OCI-LY7 (cell line): ENCODE measurements at regions not wholly inside any gene's neighbourhood (a gene's known extent, or its start where the extent isn't known, plus 50 kb on each side); places are given as distances from the start of the nearest gene placed in this dataset.

Experiments
- BruUV-seq: library from RNA; stranded (reverse); fragments of 400-500 nt; replicated peaks from 2 replicates; lab custom pipeline; 2021; lab: Mats Ljungman, UMichigan
- CTCF ChIA-PET: fragments of 300-600 bp; sonication (Branson Sonifier 250); formaldehyde crosslinking; loops from one replicate; lab custom pipeline; 2022; ENCODE audit warnings: antibody characterized with exemption; ENCODE audit not compliant: unreplicated experiment; lab: Charles Lee
- POLR2A ChIA-PET: fragments of 300-600 bp; sonication (Branson Sonifier 250); formaldehyde crosslinking; loops from one replicate; lab custom pipeline; 2022; ENCODE audit warnings: antibody characterized with exemption; lab: Charles Lee
- DNase-seq: peaks from one replicate; pipeline ENCODE4 v3.0.0-alpha.2; 2015; ENCODE audit warnings: low spot score
- H2AFZ ChIP-seq: fragments of 200-600 bp; sonication (generic), shearing (Covaris generic); 2 replicates; pipeline ENCODE4 v1.6.1; 2014; ENCODE audit warnings: mild to moderate bottlenecking, antibody characterized with exemption, low read length, moderate library complexity
- H3K27ac ChIP-seq: fragments of 200-600 bp; sonication (generic); 2 replicates; pipeline ENCODE4 v1.5.1; 2014; ENCODE audit warnings: mixed run types, low read depth, mild to moderate bottlenecking, moderate library complexity, low read length, inconsistent platforms; ENCODE audit not compliant: poor library complexity, severe bottlenecking
- H3K36me3 ChIP-seq: fragments of 200-600 bp; sonication (generic); 2 replicates; pipeline ENCODE4 v1.6.1; 2014; ENCODE audit warnings: mild to moderate bottlenecking, antibody characterized with exemption, low read length, moderate library complexity, mixed read lengths; ENCODE audit not compliant: insufficient read depth
- H3K4me1 ChIP-seq: fragments of 200-600 bp; sonication (generic); 2 replicates; pipeline ENCODE4 v1.5.1; 2014; ENCODE audit warnings: mild to moderate bottlenecking, low read length; ENCODE audit not compliant: insufficient read depth, poor library complexity, severe bottlenecking
- H3K4me2 ChIP-seq: fragments of 200-600 bp; sonication (generic); 2 replicates; pipeline ENCODE4 v1.6.1; 2014; ENCODE audit warnings: mild to moderate bottlenecking, low read length
- H3K4me3 ChIP-seq: fragments of 200-600 bp; sonication (generic); 2 replicates; pipeline ENCODE4 v1.5.1; 2014; ENCODE audit warnings: mild to moderate bottlenecking, low read depth, low read length; ENCODE audit not compliant: poor library complexity, severe bottlenecking
- H3K79me2 ChIP-seq: fragments of 200-600 bp; sonication (generic); 2 replicates; pipeline ENCODE4 v1.6.1; 2016; ENCODE audit warnings: low read depth, mild to moderate bottlenecking, low read length, moderate library complexity, mixed read lengths; ENCODE audit not compliant: insufficient read depth
- H3K9me2 ChIP-seq: fragments of 200-600 bp; sonication (generic); 2 replicates; pipeline ENCODE4 v1.6.1; 2016; ENCODE audit warnings: mild to moderate bottlenecking, low read length, mixed read lengths; ENCODE audit not compliant: insufficient read depth
- H3K9me3 ChIP-seq: fragments of 200-600 bp; sonication (generic); 2 replicates; pipeline ENCODE4 v1.6.1; 2014; ENCODE audit warnings: mild to moderate bottlenecking, mixed run types, low read length, mixed read lengths
- H4K20me1 ChIP-seq: fragments of 200-600 bp; sonication (generic); 2 replicates; pipeline ENCODE4 v1.6.1; 2014; ENCODE audit warnings: mild to moderate bottlenecking, antibody characterized with exemption, low read length, moderate library complexity, mixed read lengths; ENCODE audit not compliant: insufficient read depth
- EZH2phosphoT487 ChIP-seq: fragments of 200-600 bp; sonication (generic); IDR thresholded peaks from 2 replicates; pipeline ENCODE4 v1.6.1; 2018; ENCODE audit warnings: low read depth, borderline replicate concordance, mild to moderate bottlenecking, mixed run types, antibody characterized with exemption, low read length, moderate library complexity, mixed read lengths
- intact Hi-C: fragments of 100-400 bp; cut with micrococcal nuclease; formaldehyde crosslinking; loops from one replicate; pipeline ENCODE4 v1.10.0; 2022; ENCODE audit not compliant: unreplicated experiment
- TF ChIP-seq, protein P1 (sequence below): fragments of 200-600 bp; sonication (generic); conservative IDR thresholded peaks from 2 replicates; pipeline ENCODE4 v1.5.1; 2014; ENCODE audit warnings: mild to moderate bottlenecking, antibody characterized with exemption, low read length, moderate library complexity, mixed read lengths

DNA sequence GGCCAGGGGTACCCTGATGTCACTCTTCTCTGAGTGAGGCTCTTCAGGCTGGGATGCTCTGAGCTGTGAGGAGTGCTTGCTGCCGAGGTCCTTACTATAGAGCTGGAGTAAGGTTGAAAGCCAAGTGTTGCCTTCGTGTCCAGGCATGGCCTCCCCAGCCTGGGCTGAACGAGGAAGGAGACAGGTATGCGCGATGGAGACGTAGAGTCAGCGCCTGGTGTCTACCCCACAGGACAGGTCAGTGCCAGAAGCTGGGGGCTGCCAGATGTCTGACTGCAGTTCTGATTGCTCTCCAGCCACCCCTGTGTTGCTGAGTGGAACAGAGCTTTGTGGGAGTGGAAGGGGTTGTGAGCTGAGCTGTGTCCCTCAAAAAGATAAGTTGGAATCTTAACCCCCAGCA is 135.8 kb upstream of the AJAP1 start:
- DNase-seq, result no peak
- Histone ChIP-seq H3K79me2 (no peaks in the 10 kb centered on the region), H3K27ac (no peak overlapping the region), H3K4me3 (no peak overlapping the region), H3K9me2 (no peaks in the 10 kb centered on the region), H3K4me1 (no peaks in the 10 kb centered on the region), H4K20me1 (no peaks in the 10 kb centered on the region), H2AFZ (no peak overlapping the region), H3K9me3 (no peaks in the 10 kb centered on the region), H3K4me2 (no peak overlapping the region), H3K36me3 (no peaks in the 10 kb centered on the region)
- BruUV-seq, result no TSS peak
- POLR2A ChIA-PET, result interaction anchor here (0.6 kb wide), 1 partner anchor 93 kb away, joined by 7 read pairs; no protein-coding TSS in a partner anchor
- intact Hi-C loops, result no loop called here
- TF ChIP-seq, protein P1, sequence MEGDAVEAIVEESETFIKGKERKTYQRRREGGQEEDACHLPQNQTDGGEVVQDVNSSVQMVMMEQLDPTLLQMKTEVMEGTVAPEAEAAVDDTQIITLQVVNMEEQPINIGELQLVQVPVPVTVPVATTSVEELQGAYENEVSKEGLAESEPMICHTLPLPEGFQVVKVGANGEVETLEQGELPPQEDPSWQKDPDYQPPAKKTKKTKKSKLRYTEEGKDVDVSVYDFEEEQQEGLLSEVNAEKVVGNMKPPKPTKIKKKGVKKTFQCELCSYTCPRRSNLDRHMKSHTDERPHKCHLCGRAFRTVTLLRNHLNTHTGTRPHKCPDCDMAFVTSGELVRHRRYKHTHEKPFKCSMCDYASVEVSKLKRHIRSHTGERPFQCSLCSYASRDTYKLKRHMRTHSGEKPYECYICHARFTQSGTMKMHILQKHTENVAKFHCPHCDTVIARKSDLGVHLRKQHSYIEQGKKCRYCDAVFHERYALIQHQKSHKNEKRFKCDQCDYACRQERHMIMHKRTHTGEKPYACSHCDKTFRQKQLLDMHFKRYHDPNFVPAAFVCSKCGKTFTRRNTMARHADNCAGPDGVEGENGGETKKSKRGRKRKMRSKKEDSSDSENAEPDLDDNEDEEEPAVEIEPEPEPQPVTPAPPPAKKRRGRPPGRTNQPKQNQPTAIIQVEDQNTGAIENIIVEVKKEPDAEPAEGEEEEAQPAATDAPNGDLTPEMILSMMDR, result no peak
- TF ChIP-seq EZH2phosphoT487, result no peak
- CTCF ChIA-PET, result no interaction called here

DNA sequence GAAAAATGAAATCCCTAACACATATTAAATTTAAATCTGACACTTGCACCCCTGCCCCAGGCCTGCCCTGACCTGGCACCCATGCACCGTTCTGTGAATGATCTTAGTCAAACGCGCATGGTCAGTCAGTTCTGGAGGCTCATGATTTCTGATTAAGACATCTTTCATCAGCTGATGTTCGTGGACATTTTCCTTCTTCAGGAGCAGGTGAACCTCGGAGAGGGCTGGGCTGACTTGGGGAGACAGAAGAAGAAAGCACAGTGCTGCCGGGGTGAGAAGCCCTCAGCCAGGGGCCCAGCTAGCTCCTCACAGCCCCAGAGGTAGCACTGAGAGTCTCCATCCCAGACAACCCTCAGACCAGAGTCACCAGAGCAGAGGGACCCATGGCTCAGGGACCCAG is 134.5 kb upstream of the AJAP1 start:
- Histone ChIP-seq H2AFZ (no peak overlapping the region), H3K9me3 (no peaks in the 10 kb centered on the region), H4K20me1 (no peaks in the 10 kb centered on the region), H3K4me1 (no peaks in the 10 kb centered on the region), H3K36me3 (no peaks in the 10 kb centered on the region), H3K27ac (no peak overlapping the region), H3K4me3 (no peak overlapping the region), H3K4me2 (no peak overlapping the region), H3K9me2 (no peaks in the 10 kb centered on the region), H3K79me2 (no peaks in the 10 kb centered on the region)
- POLR2A ChIA-PET, result no interaction called here
- DNase-seq, result no peak
- CTCF ChIA-PET, result no interaction called here
- BruUV-seq, result no TSS peak
- intact Hi-C loops, result no loop called here
- TF ChIP-seq EZH2phosphoT487, result no peak
- TF ChIP-seq, protein P1, result no peak

DNA sequence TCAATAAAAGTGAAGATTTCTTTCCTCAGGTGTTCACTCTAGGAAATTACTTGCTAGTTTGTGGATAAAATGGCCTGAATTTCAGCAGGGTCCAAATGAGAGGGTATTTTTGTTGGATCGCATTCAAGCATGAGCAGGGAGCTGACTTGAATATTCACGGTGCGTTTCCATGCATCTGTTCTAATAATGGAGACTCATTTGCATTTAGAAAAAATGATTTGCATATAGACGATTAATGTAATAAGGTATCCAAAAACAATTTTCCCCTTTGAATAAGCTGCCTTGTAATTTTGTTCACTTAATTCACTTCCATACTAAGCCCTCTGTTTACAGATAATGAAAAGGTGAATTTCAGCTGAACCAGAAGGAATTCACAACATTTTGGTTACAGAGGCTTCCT is 130.9 kb upstream of the AJAP1 start:
- TF ChIP-seq, protein P1, result no peak
- TF ChIP-seq EZH2phosphoT487, result no peak
- H3K9me3 ChIP-seq, result no peaks in the 10 kb centered on the region
- CTCF ChIA-PET, result no interaction called here
- POLR2A ChIA-PET, result no interaction called here
- H4K20me1 ChIP-seq, result no peaks in the 10 kb centered on the region
- no TSS peak for BruUV-seq
- no peak overlapping the region for H3K4me2 ChIP-seq
- H3K4me3 ChIP-seq, result no peak overlapping the region
- no peak overlapping the region for H2AFZ ChIP-seq
- no peaks in the 10 kb centered on the region for H3K79me2 ChIP-seq
- no peak for DNase-seq
- H3K9me2 ChIP-seq, result no peaks in the 10 kb centered on the region
- H3K36me3 ChIP-seq, result no peaks in the 10 kb centered on the region
- H3K27ac ChIP-seq, result no peak overlapping the region
- intact Hi-C loops, result no loop called here
- H3K4me1 ChIP-seq, result no peaks in the 10 kb centered on the region
